ENCODE measurements at regions not wholly inside any gene's neighbourhood (a gene's known extent, or its start where the extent isn't known, plus 50 kb on each side); places are given as distances from the start of the nearest gene placed in this dataset.

DNA sequence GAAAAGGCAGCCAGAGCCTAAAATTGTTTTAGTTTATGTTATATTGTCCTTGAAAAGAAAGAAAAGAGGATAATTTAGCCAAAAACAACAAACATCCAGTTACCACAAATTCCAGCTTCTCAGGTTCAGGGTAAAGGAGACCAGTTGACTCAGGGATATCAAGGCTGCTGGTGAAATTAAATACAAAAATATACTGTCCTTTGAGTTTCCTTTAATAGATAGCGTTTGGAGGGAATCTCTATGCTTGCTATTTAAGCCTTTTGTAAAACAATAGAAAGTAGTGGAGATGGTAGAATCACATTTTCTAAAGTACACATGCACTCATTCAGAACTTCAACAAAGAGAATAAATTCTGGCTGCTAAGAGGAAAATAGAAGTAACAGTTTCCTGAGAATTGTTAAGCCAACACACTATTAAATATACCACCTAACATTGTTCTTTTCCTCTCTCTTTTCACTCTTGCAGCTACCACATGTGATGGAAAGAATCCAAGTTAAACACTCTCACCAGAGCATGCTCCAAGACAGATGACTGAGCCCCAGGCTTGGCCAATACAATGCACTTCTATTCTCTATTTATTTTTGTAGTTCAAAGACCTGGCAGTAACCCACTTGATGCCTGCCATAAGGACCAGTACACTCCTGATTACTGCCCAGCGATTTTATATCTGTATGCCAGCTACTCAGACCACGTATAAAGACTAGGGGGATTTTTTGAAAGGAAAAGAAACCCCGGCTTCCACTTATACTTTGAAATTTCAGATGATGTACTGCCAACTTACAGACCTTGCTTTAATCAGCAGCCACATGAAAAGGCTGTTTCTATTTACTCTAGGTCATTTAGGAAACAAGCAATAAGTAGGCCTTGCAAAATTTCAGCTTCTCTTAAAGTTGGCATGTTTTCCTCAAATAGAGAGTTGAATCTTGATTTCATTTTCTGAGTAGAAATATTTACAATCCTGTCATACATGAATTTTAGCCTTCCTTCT is 756.9 kb downstream of the FAT4 start:
- intact Hi-C loops (cut with DNase I) = no loop called here
- peak in 2 of 10 donors; percentile 38 to 68 for DNase-seq

DNA sequence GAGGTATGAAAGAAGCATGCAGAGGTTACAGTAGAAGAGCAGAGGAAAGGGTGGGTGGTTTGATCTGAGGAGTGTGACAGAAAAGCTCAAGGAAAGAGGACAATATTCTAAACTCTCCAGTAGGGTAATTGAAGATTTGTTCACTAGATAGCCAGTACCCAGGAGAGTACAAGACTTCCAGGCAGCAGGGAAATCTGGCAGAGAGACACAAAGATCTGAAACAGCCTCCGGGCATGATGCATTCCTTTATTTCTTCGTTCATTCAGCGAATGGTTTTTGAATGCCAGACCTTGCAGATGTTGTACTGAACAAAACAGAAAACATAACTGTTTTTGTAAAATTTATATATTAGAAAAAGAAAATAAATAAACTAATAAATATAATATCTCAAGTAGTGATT is 766.6 kb downstream of the FAT4 start:
- intact Hi-C loops (cut with DNase I) = no loop called here
- DNase-seq = no peak

DNA sequence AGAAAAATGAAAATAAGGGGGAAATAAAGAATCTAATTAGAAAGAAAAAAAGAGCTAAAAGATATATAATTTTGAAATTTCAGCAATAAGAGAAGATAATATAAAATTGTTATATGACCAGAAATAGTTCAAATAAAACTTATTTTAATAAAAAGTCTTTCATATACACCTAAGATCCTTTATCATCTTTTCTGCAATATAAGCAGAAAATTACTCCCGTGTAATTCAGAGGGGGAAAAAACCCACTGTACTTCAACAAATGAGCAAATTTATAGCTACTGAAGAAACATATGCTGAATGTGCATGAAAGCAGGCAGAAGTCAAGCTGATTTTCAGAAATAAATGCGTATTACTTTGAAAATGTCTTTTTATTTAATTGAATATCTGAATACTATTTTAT is 771.3 kb downstream of the FAT4 start:
- intact Hi-C loops (cut with DNase I) = no loop called here

DNA sequence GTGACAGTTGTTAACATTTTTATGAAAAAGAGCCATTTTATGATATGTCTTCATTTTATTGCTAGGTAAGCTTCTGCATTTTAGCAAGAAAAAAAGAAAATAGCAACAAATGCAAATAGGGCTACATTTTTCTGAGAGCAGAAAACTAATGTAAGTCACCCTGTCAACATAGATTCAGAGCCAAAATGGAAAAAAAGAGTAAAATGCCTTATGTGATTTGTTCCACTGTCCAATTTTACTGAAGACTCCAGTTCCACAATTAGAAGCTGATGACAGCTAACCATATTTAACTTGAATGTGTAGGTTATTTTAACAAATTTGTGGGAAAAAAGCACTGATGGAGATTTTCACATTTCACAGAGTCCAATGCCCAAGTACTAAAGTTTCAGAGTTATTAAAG is 772.3 kb downstream of the FAT4 start:
- no peak for DNase-seq
- intact Hi-C loops (cut with DNase I) = no loop called here

More for the DNA sequence above, 771.3 kb downstream of the FAT4 start:
- no peak for DNase-seq

DNA sequence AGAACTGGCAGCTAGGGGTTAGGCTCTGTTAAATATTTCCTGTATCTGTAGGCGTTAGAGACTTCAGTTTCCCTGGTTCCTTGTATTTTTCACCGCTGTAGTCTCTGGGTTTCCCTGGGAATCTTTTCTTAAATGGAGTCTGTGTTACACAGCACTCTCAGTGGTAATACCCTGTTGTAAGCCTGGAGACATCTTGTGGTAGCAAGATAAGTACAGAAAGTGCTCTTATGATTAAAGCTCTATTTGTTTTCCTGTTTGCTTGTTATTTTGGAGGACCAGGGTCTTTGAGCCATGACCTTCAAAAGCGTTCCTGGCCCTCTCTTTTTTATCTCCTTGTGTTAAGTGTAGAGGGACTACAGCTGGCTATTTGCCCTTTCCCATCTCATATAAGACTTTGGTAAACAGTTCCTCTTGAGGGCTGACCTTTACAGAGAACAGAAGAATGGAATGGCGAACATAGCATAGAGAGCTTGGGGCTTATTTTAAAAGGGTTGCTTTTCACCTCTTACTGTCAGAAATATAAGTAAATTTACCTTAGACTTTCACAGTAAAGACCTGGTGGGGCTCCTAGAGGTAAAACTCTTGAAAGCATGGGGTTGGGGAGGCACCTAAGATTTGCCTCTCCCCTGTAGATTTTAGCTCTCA is 782.5 kb downstream of the FAT4 start:
- intact Hi-C loops (cut with DNase I) = no loop called here
- no peak for DNase-seq

DNA sequence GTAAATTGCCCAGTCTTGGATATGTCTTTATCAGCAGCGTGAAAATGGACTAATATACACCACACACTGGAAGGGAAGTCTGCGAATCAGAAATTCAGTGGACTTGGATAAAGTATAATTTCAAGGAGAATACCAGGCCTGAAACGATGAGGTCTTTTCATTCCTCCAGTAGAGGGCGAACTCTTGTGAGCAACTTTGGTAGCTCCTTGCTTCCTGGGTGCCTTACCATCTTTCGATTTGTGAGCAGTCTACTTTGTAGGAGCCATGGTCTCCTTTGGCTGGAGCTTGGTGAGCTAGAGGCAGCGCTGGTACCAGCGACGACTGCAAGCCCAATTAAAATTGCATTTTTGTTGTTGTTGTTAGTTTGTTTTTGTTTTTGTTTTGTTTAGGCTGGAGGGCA is 791.9 kb downstream of the FAT4 start:
- intact Hi-C loops (cut with DNase I) = no loop called here
- no peak for DNase-seq

DNA sequence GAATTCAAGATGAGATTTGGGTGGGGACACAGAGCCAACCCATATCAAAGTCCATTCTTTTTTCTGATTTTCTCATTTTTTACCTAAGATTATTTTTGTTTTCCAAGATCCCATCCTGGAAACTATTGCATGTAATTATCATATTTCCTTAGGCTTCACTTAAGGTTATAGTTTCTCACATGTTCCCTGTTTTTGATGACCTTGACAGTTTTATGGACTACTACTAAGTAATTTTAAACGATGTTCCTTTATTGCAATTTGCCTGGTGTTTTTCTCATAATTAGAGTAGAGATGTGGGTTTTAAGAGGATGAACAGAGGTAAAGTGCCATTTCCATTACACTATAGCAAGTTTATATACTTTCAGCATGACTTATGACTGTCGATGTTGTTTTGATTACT is 795.1 kb downstream of the FAT4 start:
- intact Hi-C loops (cut with DNase I) = no loop called here
- no peak for DNase-seq

DNA sequence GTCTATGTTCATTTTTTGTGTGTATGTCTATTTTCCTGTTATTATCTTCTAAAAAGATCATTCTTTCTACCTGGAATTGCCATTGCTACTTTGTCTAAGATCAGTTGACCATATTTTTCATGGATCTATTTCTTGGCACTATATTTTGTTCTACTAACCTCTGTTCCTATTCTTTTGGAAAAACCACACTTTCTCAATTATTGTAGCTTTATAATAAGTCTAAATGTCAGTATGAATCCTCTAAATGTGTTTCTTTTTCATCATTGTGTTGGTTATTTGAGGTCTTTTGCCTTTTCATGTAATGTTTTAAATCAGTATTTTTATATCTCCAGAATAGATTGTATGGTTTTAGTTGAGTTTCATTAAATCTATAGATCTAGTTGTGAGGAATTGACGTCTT is 798.3 kb downstream of the FAT4 start:
- intact Hi-C loops (cut with DNase I) = no loop called here
- DNase-seq = no peak

DNA sequence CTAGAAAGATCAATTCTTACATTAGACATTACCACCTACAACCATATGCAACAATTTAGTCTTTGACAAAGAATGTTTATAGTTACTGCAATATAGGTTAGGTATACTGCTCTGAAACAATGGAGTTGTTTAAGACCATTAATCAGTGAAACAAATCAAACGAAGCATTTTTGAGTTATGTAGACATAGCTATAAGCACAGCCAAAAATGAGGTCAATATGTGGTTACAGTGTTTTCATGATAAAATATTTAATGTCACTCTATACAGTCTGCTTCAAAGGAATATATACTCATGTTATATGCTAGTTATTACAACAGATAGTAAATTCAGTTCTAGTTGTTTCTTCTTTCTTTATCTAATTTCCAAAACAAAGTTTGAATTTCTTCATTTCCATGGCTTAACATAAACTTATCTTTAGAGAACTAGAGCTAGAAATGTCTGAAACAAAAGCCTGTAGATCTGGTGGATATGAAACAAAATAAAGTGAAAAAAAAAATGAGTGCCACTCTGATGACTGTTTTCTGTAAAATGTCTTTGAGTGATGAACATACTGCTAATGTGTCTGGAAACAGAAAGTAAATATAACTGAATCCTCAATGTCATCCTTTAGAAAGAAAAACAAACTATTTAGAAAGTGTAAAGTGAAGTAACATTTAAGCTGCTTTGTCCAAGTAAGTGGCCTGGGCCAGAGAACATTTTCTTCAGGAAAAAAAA is 809.0 kb downstream of the FAT4 start:
- intact Hi-C loops (cut with DNase I) = no loop called here
- DNase-seq = no peak

DNA sequence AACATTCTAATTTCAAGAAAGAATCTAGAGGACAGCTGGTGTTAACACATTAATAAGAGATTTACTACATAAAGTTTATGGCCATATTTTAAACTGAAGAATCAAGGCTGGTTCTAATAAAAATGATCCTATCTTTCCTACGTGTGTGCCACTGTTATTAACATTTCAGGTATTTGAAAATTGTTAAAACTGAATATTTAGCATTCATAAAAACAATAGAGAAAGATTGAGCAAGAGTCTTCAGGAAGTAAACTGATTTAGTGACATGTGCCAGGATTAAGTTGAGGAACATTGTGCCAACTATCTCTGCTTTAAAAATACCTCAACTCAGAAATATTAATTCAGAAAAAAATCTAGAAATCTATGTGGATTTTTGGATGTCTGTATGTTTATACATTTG is 810.1 kb downstream of the FAT4 start:
- intact Hi-C loops (cut with DNase I) = no loop called here
- DNase-seq = no peak

DNA sequence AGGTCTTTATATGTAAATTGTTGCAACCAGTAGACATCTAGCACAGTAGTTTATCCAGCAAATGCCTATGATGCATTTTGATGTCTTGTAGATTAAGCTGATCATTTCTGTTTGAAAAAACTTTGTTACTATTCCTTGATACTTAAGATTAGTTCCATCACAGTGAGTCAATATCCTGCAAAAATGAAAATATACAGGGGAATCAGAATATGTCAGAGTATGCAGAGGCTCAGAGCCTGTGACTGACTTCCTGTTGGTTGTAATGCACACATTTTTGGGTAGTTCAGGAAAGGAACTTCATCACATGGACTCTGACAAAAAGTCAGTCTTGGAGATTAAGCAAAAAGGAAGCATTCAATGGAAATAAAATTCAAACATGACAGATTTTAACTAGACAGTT is 815.5 kb downstream of the FAT4 start:
- no peak for DNase-seq
- intact Hi-C loops (cut with DNase I) = no loop called here

DNA sequence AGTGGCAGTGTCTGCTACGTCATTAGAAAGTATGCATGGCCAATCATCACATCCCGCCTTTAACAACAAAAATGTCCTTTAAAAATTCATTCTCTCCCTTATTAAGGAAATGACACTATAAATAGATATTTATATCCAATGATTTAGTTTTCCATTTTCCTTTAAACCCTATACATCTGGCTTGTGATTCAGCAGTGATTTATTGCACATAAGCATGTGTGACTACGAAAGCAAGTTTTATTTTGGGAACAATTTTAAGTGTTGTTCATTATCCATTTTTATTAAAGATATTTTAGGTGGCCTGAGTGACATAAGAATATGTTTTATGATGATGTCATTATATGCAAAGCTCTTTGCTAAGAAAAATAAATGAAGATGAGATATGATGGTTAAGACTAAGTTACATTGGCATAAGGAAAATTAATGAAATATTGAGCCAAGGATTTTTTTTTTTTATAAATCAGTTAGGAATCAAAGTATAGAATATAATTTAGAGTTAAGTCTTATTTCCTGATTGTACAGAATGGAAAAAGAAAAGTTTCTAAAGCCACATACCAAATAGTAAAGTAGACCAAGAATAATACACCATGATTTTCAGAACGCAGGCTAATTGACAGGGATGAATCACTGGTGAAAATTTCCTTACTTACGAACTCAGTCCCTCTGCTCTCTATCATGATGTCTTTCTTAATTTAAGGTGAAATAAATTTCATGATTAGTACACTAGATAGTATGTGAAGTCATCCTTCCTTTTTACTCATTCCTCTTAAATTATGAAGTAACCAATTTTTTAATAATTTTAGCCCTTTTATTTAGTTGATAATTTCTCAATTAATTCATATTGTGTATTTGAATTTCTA is 822.4 kb downstream of the FAT4 start:
- no peak for DNase-seq
- intact Hi-C loops (cut with DNase I) = no loop called here

DNA sequence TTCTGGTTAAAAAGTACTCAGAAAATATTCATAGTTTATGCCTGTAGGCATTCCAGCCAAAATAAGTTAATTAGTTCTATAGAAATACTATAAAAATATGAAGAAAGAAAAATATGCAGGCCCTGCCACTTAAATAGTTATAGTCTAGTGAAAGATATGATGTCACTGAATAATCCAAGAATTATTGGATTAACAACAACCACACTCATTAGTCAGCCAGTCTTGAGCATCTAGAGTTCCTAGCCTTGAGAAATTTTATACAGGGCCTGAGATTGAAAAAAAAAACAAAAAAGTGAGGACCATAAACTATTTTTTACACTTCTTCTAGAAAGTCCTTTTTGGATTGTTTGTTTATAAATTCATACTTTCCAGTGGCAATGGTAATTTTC is 823.0 kb downstream of the FAT4 start:
- intact Hi-C loops (cut with DNase I) = no loop called here
- no peak for DNase-seq

DNA sequence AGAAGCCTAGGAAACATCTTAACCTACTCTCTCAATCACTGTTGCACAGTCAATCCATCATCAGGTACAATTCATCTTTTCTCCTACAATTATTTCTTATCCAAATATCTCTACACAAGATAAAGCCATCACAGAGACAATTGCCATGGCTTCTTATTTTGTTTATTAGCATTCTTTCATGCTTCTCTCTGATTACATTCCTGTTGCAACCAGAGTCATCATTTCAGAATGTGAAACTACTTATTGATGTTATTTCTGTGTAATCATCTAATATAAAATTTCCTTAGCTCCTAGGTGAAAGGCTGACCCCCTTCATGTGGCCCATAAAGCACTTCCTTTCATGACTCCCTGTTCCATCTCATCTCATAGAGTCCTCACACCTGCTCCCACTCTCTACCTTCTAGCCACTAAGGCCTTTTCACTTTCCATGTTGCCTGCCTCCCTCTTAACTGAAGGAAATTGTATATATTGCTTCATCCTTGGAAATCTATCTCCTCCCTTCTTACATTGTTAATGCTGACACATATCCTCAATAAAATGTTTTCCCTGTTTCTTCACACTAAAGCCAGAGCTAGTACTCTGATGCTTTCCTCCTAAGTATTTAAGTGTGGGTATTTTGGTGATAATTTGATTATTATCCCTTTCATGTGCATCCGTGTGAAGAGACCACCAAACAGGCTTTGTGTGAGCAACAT is 829.9 kb downstream of the FAT4 start:
- intact Hi-C loops (cut with DNase I) = no loop called here
- no peak for DNase-seq

DNA sequence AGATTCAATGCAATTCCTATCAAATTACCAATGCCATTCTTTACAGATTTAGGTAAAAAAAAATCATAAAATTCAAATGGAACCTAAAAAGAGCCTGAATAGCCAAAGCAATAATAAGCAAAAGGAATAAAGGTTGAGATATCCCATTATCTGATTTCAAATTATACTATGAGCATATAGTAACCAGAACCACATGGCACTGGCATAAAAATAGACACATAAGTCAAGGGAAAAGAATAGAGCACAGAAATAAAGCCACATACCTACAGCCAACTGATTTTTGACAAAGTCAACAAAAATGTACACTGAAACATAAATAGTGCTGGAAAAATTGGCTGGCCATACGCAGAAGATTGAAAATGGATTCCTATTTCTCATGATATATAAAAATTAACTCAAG is 853.7 kb downstream of the FAT4 start:
- intact Hi-C loops (cut with DNase I) = no loop called here
- DNase-seq = no peak

DNA sequence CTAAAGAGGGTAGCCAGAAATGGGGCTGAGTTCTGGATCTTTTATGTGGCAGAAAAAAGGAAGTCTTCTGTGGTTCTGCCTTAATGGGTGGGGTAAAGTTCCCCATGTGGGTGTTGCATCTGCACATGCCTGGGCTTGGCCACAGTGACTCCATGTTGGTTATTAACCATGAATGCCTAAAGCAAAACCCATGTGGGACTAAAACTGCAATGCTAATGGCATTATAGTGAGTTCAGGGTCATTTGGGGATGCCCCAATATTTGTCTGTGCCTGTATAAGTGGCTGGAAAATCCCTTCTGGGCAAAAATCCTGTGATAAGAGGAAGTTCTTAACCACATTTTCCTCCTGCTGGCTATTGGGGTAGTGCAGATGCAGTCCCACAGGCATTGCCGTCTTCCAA is 857.4 kb downstream of the FAT4 start:
- intact Hi-C loops (cut with DNase I) = no loop called here

DNA sequence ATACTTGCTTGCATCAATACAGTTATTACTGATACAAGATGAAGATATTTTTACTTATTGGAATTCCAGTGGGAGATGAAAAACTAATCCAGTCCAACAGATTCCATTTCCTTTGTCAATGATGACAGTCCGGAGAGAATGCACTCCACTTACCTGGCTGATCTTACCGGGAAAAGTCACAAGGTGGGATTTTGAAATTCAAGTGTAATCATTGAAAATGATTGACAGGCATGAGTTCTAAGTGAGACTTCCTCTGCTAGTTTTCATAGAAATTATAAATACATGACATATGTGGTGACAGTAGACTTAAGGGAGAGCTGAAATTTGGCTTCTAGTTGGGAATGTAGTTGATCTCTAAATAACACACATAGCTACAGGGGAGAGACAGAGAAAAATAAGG is 859.9 kb downstream of the FAT4 start:
- DNase-seq = no peak
- intact Hi-C loops (cut with DNase I) = no loop called here

More for the DNA sequence above, 857.4 kb downstream of the FAT4 start:
- no peak for DNase-seq

DNA sequence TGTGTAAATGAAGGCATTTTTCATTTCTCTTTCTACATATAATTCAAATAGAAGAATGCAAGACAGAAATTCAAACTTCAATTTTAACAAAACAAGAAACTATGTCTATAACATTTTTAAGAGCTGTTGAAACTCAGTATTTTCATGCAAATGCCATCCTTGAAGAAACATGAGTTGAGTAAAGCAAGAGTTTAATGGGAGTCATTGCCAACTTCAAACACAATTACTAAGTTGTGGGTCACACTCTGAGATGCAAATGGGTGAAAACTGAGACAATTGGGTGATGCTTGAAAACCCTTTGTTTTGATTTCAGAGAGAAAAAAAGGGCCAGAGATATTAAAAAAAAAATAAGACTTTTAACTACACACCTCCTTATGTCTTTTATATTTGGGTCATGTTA is 865.9 kb downstream of the FAT4 start:
- intact Hi-C loops (cut with DNase I) = no loop called here
- no peak for DNase-seq

DNA sequence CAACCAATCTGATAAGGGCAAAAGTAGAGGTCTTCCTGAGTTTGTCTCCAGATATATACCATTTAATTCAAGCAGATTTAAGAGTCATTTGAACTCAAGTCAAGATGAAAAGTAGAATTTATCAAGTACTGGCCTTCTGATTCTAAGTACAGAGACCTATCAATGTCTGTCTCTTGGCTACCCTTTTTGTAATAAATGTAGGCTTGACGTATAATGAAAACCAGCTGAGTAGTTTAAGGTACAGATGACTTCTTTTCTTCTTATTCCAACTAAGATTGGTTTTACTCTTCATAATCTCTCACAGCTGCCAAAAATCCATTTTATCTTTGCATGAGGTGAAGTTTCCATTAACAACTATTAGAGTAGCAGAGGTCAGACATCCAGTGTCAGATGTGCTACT is 867.6 kb downstream of the FAT4 start:
- DNase-seq = no peak
- intact Hi-C loops (cut with DNase I) = no loop called here

DNA sequence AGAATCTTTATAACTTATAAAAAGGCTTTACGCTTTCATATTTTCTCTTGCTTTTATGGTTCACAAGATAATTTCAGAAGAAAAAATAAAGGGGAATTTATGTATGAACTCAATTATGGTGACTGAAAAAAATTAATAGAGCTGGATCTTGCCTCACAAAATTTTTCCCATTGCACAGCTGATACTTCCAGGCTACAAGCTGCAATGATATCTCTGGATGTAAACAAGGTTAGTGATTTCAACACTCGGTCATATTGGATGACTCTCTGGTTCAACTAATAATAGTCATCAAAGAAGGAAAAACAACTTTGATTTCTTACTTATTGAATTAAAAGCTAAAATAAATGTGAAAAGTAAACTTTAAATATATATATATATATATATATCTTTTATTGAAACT is 868.0 kb downstream of the FAT4 start:
- intact Hi-C loops (cut with DNase I) = no loop called here
- DNase-seq = no peak
